Stimulated activated CD4-positive, alpha-beta T cell treated with anti-CD3 and anti-CD28 coated beads, Interleukin-12 subunit alpha, Interleukin-12 subunit beta, amount 100 ng/mL, for 24 hours (primary cell): ENCODE measurements at regions not wholly inside any gene's neighbourhood (a gene's known extent, or its start where the extent isn't known, plus 50 kb on each side); places are given as distances from the start of the nearest gene placed in this dataset.

Experiments
- DNase-seq, 2 experiments: peaks; one replicate each; pipeline ENCODE4 v3.0.0-alpha.2; 2020; ENCODE audit warnings: low read depth in 2 of 2

GRCh38 chr11:115030166-115030565, 351.8 kb downstream of the NXPE2 start:
- DNase-seq = no peak

DNA sequence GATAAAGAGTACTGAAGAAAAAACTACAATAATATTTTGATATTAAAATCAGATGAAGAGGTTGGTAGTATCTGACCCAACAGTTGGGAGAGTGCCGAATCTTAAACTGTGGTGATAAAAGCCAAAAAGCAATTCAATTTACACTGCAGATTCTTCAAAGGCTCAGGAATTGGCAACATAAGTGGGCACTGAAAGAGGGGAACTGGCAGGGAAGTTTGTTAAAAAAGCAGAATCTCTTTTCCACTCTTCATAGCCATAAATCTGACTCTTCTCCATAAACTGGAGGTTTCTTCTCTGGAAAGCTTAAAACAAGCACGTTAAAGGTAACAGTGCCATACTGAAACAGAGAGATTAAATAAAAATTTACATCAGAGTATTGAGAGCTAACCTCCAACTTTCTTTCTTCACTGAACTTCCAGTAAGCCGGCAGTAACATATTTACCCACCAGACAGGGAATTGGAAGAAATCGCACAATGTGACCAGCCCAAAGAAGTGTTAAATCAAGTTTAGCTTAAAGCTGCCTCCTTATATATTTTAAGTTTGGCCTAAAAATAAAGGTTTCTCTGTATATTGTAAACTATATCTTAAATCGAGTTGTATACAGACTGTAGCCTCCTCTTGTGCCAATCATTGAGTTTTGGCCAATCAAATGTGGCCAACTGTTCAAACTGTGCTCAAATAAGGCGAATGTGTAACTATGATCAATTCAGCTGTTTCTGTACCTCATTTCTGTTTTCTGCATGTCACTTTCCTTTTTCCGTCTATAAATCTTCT, 358.3 kb downstream of the NXPE2 start:
- DNase-seq = no peak

DNA sequence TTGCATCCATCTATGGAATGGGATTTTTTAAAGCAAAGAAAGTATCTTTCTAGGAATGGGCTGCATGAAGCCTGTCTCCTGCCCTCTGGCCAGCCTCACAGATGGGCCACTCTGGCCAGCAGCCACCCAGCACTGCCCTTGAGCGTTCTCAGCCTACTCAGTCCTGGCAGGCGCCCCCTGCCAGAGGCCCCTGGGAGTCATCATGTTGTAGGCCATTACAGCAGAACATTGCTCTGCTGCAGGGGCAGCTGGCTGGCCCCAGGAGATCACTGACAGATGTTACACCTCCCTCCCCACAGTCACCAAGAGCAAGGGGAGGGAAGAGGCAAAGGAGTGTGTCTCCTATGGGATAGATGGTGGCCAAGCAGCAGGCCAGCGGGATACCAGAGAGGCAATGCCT, 363.7 kb downstream of the NXPE2 start:
- no peak for DNase-seq

DNA sequence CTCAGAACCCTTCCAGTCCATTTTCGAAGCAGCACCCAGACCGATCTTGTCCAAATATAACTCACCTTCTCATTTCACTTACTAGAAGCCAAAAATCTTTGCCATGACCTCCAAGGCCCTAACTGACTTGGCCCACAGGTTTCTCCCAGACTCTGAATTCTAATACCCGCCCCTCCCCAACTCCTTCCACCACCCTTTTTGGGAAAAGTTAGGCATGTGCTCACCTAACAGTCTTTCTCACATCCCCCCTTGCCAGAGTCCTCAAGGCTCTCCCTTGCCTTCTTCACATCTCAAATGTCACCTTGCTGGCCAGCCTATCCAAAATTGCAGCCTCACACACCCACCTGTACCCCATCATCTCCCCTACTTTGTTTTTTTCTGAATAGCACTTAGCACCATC, 369.3 kb downstream of the NXPE2 start:
- no peak for DNase-seq

- no peak for DNase-seq
Measured at GRCh38 chr11:115049796-115050195, 371.5 kb downstream of the NXPE2 start.

- DNase-seq = no peak
Measured at GRCh38 chr11:115050756-115051155, 372.4 kb downstream of the NXPE2 start.

- no peak for DNase-seq
Measured at GRCh38 chr11:115051938-115052590, 373.7 kb downstream of the NXPE2 start.

DNA sequence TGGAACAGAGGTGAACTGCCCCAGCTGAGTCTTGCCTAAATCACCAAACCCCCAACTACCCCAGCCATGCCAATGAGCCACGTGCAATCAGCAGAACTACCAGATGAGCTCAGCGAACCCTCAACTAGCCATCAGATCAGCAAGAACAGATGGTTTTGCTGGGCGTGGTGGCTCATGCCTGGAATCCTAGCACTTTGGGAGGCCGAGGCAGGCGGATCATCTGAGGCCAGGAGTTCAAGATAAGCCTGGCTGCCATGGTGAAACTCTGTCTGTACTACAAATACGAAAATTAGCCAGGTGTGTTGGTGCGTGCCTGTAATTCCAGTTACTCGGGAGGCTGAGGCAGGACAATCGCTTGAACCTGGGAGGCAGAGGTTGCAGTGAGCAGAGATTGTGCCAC, 374.3 kb downstream of the NXPE2 start:
- no peak for DNase-seq

GRCh38 chr11:115054570-115055538, 376.5 kb downstream of the NXPE2 start:
- no peak for DNase-seq

DNA sequence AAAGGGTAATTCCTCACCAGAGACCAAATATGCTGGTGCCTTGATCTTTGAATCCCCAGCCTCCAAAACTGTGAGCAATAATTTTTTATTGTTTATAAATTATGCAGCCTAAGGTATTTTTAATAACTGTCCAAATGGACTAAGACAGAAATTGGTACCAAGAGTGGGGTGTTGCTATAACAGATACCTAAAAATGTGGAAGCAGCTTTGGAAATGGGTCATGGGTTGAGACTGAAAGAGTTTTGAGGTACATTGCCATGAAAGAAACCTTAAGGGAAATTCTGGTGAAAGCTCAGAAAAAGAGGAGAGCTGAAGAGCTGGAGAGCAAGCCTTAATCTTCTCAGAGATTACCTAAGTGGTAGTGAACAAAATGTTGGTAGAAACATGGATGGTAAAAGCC, 378.2 kb downstream of the NXPE2 start:
- no peak for DNase-seq

GRCh38 chr11:115060840-115061239, 382.5 kb downstream of the NXPE2 start:
- DNase-seq = no peak

DNA sequence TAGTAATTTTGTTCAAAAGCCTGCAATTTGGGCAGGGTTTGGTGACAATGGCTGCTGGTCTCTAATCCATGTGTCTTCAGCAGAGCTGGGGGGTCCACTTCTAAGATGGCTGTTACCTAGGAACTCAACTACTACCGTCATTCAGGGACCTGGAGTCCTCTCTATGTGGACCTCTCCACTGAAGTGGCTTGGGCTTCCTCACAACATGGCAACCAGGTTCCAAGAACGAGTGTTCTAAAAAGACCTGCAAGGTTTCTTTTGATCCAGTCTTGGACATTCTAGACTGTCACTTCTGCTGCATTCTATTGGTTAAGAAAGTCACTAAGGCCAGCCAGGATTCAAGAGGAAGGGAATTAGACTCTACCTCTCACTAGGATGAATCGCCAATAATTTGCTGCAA, 387.0 kb downstream of the NXPE2 start:
- no peak for DNase-seq

- DNase-seq = no peak
Measured at GRCh38 chr11:115065830-115066664, 387.7 kb downstream of the NXPE2 start.

DNA sequence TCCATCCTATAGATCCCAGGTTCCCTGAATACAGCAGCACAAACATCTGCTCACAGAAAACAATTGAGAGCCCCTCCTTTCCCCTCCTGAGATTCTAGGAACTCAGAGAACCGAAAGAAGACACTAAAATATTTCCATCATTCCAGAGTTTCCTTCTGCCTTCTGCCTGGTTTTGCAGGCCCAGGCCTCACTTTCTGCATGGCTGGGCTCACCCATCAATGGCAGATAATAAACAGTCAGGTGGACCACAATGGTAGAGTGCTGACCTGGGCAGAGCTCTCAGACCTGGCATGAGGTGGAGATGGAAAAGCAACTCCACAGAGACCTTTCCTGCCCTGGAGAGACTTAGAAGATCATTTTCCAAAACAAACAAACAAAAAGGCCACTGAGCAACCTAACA, 389.1 kb downstream of the NXPE2 start:
- DNase-seq = no peak

DNA sequence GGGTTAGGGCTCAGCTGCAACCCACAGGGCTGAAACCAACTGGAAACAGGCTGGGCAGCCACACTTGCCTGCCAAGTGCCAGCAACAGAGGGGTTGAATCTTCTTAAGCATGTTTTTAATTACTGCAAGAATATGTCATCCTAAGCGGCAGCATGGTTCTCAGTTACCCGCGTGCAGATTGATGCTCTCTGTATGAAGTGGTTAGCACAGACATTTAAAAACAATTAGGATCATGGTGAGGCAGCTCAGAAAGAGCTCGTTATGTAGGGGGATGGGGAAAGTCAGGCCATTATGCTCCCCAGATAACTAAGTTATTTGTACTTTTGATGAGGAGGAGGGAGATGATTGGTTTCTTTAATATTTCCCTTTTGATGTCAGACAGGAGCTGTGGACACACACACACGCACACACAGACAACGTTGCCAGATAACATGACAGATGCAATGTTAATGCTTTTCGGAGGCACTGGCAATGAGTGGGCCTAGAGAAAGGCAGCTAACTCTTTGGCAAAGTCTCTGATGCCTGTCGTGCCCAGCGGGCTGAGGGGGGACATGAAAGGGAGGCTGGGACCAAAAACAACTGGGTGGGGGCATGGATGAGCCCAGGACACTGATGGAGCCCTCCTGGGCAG, 389.7 kb downstream of the NXPE2 start:
- no peak for DNase-seq

DNA sequence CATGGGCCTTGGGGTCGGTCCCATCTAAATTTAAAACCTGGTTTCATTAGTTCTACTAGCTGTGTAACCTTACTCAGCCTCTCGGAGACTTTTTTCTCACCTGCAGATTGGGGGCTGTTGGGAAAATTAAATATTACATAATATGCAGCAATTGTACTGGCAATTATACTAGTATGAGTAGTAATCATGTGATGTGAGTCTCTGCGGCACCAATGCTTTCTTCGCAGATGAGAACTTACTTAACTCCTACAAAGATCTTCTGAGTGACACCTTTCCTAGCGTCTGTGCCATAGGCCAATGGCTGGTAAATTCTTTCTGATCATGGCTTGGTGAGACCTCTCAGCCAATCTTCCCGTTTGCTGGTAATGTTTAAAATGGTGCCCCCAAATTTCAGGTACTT, 391.3 kb downstream of the NXPE2 start:
- no peak for DNase-seq

- no peak for DNase-seq
Measured at GRCh38 chr11:115075356-115075755, 397.0 kb downstream of the NXPE2 start.

DNA sequence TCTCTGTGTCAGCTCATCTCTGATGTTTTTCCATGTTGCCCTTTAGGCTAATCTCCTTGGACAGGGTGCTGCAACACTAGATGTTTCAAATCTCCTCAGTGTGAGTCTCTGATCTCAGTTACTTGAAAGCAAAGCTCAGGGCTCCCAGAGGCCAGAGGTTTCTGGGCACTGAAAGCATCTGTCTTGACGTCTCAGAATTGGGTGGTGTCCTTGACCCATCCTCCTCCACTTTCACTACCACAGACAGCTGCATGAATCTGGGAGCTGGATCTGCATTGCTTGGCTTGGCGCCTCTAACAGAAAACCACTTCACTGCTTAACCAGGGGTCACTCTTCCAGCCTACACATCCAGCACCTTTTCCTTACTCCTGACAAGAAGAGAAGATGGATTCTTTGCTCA, 399.4 kb downstream of the NXPE2 start:
- DNase-seq = no peak

GRCh38 chr11:115078461-115079438, 400.4 kb downstream of the NXPE2 start:
- DNase-seq = no peak
